GM12878 (cell line): ENCODE measurements at regions not wholly inside any gene's neighbourhood (a gene's known extent, or its start where the extent isn't known, plus 50 kb on each side); places are given as distances from the start of the nearest gene placed in this dataset.

ENCODE experiments used
- JUNB ChIP-seq: IDR thresholded peaks from 2 replicates; pipeline ENCODE4 v1.6.1; 2016; ENCODE audit warnings: antibody characterized with exemption, mild to moderate bottlenecking
- NBN ChIP-seq: fragments of 450-650 bp; IDR thresholded peaks from 2 replicates; pipeline ENCODE4 v1.6.1; 2016
- POLR2A ChIP-seq: IDR thresholded peaks from 2 replicates; pipeline ENCODE4 v1.6.1; 2011; ENCODE audit warnings: low read depth, mild to moderate bottlenecking, low read length
- POLR2AphosphoS2 ChIP-seq: IDR thresholded peaks from 2 replicates; pipeline ENCODE4 v1.6.1; 2011; ENCODE audit warnings: low read depth, mild to moderate bottlenecking, low read length, improper control_type of control experiment, moderate library complexity
- SREBF2 ChIP-seq: IDR thresholded peaks from 2 replicates; pipeline ENCODE4 v1.6.1; 2012; ENCODE audit warnings: mild to moderate bottlenecking, low read length
- ZNF207 ChIP-seq: fragments of 450-650 bp; IDR thresholded peaks from 2 replicates; pipeline ENCODE4 v1.6.1; 2014; ENCODE audit warnings: antibody characterized with exemption, mild to moderate bottlenecking, borderline replicate concordance
- ZNF217 ChIP-seq: fragments of 450-650 bp; IDR thresholded peaks from 2 replicates; pipeline ENCODE4 v1.6.1; 2017; ENCODE audit warnings: antibody characterized with exemption, mild to moderate bottlenecking
- TF ChIP-seq, protein P1 (sequence below): fragments of 450-650 bp; conservative IDR thresholded peaks from 2 replicates; pipeline ENCODE4 v1.6.1; 2017; ENCODE audit warnings: mild to moderate bottlenecking, moderate library complexity
- TF ChIP-seq, protein P2 (sequence below), 3 experiments: IDR thresholded peaks in 2 of 3; conservative IDR thresholded peaks in 1 of 3; 2 replicates each; pipeline ENCODE4 v1.5.1; 2011; ENCODE audit warnings: low read depth in 3 of 3, low read length in 3 of 3, mild to moderate bottlenecking in 3 of 3, control low read depth in 2 of 3, moderate library complexity in 2 of 3, inconsistent platforms in 1 of 3, mixed read lengths in 1 of 3; ENCODE audit not compliant: control insufficient read depth in 2 of 3, insufficient read depth in 1 of 3; ENCODE audit errors: extremely low read depth in 1 of 3

DNA sequence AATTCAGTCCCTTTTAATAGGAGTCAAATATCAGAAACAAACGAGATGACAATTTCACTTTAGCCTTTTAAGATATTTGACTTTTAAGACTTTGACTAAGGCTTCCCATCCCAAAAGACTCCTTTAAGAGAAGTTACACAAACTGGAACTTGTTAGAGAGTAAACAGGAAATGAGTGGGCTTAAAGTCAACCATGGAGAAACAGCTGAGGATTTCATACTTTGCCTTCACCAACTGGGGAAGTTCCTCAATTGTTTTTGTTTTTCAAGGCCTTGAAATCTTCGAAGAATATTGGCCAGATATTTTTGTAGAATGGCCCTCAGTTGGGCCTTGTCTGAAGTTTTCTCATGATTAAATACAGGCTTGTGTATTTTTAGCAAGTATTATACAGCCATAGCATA lies 227.3 kb downstream of the POU4F1 start:
- TF ChIP-seq JUNB (no peak), ZNF207 (no peak), POLR2A (no peak), NBN (no peak), ZNF217 (no peak), SREBF2 (no peak), POLR2AphosphoS2 (no peak)
- TF ChIP-seq, protein P1, sequence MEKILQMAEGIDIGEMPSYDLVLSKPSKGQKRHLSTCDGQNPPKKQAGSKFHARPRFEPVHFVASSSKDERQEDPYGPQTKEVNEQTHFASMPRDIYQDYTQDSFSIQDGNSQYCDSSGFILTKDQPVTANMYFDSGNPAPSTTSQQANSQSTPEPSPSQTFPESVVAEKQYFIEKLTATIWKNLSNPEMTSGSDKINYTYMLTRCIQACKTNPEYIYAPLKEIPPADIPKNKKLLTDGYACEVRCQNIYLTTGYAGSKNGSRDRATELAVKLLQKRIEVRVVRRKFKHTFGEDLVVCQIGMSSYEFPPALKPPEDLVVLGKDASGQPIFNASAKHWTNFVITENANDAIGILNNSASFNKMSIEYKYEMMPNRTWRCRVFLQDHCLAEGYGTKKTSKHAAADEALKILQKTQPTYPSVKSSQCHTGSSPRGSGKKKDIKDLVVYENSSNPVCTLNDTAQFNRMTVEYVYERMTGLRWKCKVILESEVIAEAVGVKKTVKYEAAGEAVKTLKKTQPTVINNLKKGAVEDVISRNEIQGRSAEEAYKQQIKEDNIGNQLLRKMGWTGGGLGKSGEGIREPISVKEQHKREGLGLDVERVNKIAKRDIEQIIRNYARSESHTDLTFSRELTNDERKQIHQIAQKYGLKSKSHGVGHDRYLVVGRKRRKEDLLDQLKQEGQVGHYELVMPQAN: no peak
- TF ChIP-seq, protein P2, sequence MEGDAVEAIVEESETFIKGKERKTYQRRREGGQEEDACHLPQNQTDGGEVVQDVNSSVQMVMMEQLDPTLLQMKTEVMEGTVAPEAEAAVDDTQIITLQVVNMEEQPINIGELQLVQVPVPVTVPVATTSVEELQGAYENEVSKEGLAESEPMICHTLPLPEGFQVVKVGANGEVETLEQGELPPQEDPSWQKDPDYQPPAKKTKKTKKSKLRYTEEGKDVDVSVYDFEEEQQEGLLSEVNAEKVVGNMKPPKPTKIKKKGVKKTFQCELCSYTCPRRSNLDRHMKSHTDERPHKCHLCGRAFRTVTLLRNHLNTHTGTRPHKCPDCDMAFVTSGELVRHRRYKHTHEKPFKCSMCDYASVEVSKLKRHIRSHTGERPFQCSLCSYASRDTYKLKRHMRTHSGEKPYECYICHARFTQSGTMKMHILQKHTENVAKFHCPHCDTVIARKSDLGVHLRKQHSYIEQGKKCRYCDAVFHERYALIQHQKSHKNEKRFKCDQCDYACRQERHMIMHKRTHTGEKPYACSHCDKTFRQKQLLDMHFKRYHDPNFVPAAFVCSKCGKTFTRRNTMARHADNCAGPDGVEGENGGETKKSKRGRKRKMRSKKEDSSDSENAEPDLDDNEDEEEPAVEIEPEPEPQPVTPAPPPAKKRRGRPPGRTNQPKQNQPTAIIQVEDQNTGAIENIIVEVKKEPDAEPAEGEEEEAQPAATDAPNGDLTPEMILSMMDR (IDR thresholded peaks at IDR 0.05 in 2 of 3, conservative IDR thresholded peaks at IDR 0.05 in 1 of 3; ENCODE audit: control insufficient read depth in 2 of 3, extremely low read depth in 1 of 3, insufficient read depth in 1 of 3, low read depth in 3 of 3, low read length in 3 of 3): no peak
